Astrocyte (in vitro differentiated cells and primary cell): ENCODE measurements at regions not wholly inside any gene's neighbourhood (a gene's known extent, or its start where the extent isn't known, plus 50 kb on each side); places are given as distances from the start of the nearest gene placed in this dataset.
"Not testable (repeated sequence)": the region's sequence is repeated elsewhere in the genome, so short reads cannot be mapped to it uniquely, and the experiment has no call there.

ENCODE experiments used
- DNase-seq: peaks from one replicate; pipeline ENCODE4 v3.0.0-alpha.2; 2010; ENCODE audit warnings: low read depth
- FAIRE-seq: peaks from 2 replicates; lab custom pipeline; 2011; peaks lifted over from hg19 to GRCh38; lab: Jason Lieb, UNC
- H2AFZ ChIP-seq: 2 replicates; pipeline ENCODE4 v1.6.0; 2012; ENCODE audit warnings: low read depth, low read length, inconsistent platforms
- H3K27ac ChIP-seq: 2 replicates; pipeline ENCODE4 v1.5.1; 2011; ENCODE audit warnings: low read depth, low read length, inconsistent platforms
- H3K27me3 ChIP-seq: 2 replicates; pipeline ENCODE4 v1.6.0; 2011; ENCODE audit warnings: low read length, inconsistent platforms; ENCODE audit not compliant: insufficient read depth
- H3K36me3 ChIP-seq: 2 replicates; pipeline ENCODE4 v1.5.1; 2011; ENCODE audit warnings: low read length, inconsistent platforms; ENCODE audit not compliant: insufficient read depth
- H3K4me1 ChIP-seq: 2 replicates; pipeline ENCODE4 v1.5.1; 2011; ENCODE audit warnings: low read length, inconsistent platforms; ENCODE audit not compliant: insufficient read depth
- H3K4me2 ChIP-seq: 2 replicates; pipeline ENCODE4 v1.6.0; 2012; ENCODE audit warnings: low read length, inconsistent platforms
- H3K4me3 ChIP-seq: 2 replicates; pipeline ENCODE4 v1.5.1; 2011; ENCODE audit warnings: low read depth, mild to moderate bottlenecking, low read length, inconsistent platforms; ENCODE audit not compliant: insufficient read depth
- H3K79me2 ChIP-seq: 2 replicates; pipeline ENCODE4 v1.6.0; 2012; ENCODE audit warnings: mild to moderate bottlenecking, low read length, inconsistent platforms; ENCODE audit not compliant: insufficient read depth
- H3K9ac ChIP-seq: 2 replicates; pipeline ENCODE4 v1.6.0; 2012; ENCODE audit warnings: mild to moderate bottlenecking, low read length, inconsistent platforms
- H3K9me3 ChIP-seq: 2 replicates; pipeline ENCODE4 v1.5.1; 2012; ENCODE audit warnings: low read depth, mild to moderate bottlenecking, low read length, inconsistent platforms; ENCODE audit not compliant: insufficient read depth
- H4K20me1 ChIP-seq: 2 replicates; pipeline ENCODE4 v1.6.0; 2012; ENCODE audit warnings: low read length, inconsistent platforms; ENCODE audit not compliant: insufficient read depth
- H3K27ac Mint-ChIP-seq: one replicate; pipeline ENCODE4 v1.8.0; 2021; ENCODE audit warnings: mild to moderate bottlenecking, mixed read lengths; ENCODE audit not compliant: unreplicated experiment
- H3K27me3 Mint-ChIP-seq: one replicate; pipeline ENCODE4 v1.8.0; 2021; ENCODE audit warnings: low read depth, mixed read lengths; ENCODE audit not compliant: unreplicated experiment
- H3K36me3 Mint-ChIP-seq: one replicate; pipeline ENCODE4 v1.8.0; 2021; ENCODE audit warnings: low read depth, mixed read lengths; ENCODE audit not compliant: unreplicated experiment
- H3K4me1 Mint-ChIP-seq: one replicate; pipeline ENCODE4 v1.8.0; 2021; ENCODE audit warnings: low read depth, mixed read lengths; ENCODE audit not compliant: unreplicated experiment
- H3K4me3 Mint-ChIP-seq: one replicate; pipeline ENCODE4 v1.8.0; 2021; ENCODE audit warnings: mild to moderate bottlenecking, moderate library complexity, mixed read lengths; ENCODE audit not compliant: unreplicated experiment
- H3K9me3 Mint-ChIP-seq: one replicate; pipeline ENCODE4 v1.8.0; 2021; ENCODE audit warnings: mild to moderate bottlenecking, mixed read lengths; ENCODE audit not compliant: unreplicated experiment
- EZH2 ChIP-seq: IDR thresholded peaks from 2 replicates; pipeline ENCODE4 v1.6.1; 2012; ENCODE audit warnings: mild to moderate bottlenecking, low read length, inconsistent platforms; ENCODE audit not compliant: insufficient read depth
- TF ChIP-seq, protein P1 (sequence below): IDR thresholded peaks from 2 replicates; pipeline ENCODE4 v1.5.1; 2011; ENCODE audit warnings: low read depth, mild to moderate bottlenecking, inconsistent platforms, low read length, moderate library complexity; ENCODE audit not compliant: insufficient read depth

DNA sequence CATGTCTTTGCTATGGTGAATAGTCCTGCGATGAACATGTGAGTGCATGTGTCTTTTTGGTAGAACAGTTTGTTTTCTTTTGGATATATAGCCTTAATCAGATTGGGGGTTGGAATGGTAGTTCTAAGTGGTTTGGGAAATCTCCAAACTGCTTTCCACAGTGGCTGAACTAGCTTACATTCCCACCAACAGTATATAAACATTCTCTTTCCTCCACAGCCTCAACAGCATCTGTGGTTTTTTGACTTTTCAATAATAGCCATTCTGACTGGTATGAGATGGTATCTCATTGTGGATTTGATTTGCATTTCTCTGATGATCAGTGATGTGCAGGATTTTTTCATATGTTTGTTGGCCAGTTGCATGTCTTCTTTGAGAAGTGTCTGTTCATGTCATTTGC, 112.2 kb upstream of the SESTD1 start:
- TF ChIP-seq, protein P1, sequence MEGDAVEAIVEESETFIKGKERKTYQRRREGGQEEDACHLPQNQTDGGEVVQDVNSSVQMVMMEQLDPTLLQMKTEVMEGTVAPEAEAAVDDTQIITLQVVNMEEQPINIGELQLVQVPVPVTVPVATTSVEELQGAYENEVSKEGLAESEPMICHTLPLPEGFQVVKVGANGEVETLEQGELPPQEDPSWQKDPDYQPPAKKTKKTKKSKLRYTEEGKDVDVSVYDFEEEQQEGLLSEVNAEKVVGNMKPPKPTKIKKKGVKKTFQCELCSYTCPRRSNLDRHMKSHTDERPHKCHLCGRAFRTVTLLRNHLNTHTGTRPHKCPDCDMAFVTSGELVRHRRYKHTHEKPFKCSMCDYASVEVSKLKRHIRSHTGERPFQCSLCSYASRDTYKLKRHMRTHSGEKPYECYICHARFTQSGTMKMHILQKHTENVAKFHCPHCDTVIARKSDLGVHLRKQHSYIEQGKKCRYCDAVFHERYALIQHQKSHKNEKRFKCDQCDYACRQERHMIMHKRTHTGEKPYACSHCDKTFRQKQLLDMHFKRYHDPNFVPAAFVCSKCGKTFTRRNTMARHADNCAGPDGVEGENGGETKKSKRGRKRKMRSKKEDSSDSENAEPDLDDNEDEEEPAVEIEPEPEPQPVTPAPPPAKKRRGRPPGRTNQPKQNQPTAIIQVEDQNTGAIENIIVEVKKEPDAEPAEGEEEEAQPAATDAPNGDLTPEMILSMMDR = no peak
- TF ChIP-seq EZH2 = no peak
- H3K4me3 Mint-ChIP-seq = no peak overlapping the region
- no peaks in the 10 kb centered on the region for H3K9me3 Mint-ChIP-seq
- H3K27ac Mint-ChIP-seq = no peak overlapping the region
- DNase-seq = peak; percentile 75
- H3K9ac ChIP-seq = no peak overlapping the region
- no peaks in the 10 kb centered on the region for H3K27me3 Mint-ChIP-seq
- H3K36me3 ChIP-seq = no peaks in the 10 kb centered on the region
- no peaks in the 10 kb centered on the region for H3K36me3 Mint-ChIP-seq
- no peak overlapping the region for H3K4me2 ChIP-seq
- no peaks in the 10 kb centered on the region for H3K4me1 Mint-ChIP-seq
- no peak overlapping the region for H2AFZ ChIP-seq
- no peak for FAIRE-seq
- H3K27ac ChIP-seq = no peak overlapping the region
- H3K4me3 ChIP-seq = no peak overlapping the region
- H3K9me3 ChIP-seq = no peaks in the 10 kb centered on the region
- no peaks in the 10 kb centered on the region for H3K27me3 ChIP-seq
- no peaks in the 10 kb centered on the region for H3K4me1 ChIP-seq
- no peaks in the 10 kb centered on the region for H3K79me2 ChIP-seq
- no peaks in the 10 kb centered on the region for H4K20me1 ChIP-seq

DNA sequence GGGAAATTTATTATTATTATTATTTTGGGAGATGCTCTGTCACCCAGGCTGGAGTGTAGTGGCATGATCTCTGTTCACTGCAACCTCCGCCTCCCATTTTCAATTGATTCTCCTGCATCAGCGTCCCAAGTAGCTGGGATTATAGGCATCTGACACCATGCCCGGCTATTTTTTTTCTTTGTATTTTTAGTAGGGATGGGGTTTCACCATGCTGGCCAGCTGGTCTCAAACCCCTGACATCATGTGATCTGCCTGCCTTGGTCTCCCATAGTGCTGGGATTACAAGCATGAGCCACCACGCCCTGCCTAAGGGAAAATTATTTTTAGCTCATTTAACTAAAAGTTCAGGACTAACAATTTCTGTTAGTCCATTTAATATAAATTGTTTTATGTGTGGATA, 109.2 kb upstream of the SESTD1 start:
- H3K27ac ChIP-seq = no peak overlapping the region
- no peaks in the 10 kb centered on the region for H3K9me3 Mint-ChIP-seq
- H3K4me3 ChIP-seq = no peak overlapping the region
- no peaks in the 10 kb centered on the region for H3K36me3 Mint-ChIP-seq
- H3K4me3 Mint-ChIP-seq = no peak overlapping the region
- H3K27me3 Mint-ChIP-seq = no peaks in the 10 kb centered on the region
- no peaks in the 10 kb centered on the region for H3K4me1 ChIP-seq
- FAIRE-seq (no peak), DNase-seq (no peak)
- no peaks in the 10 kb centered on the region for H3K27me3 ChIP-seq
- H3K4me2 ChIP-seq = no peak overlapping the region
- H3K9me3 ChIP-seq = no peaks in the 10 kb centered on the region
- no peak overlapping the region for H2AFZ ChIP-seq
- H3K79me2 ChIP-seq = no peaks in the 10 kb centered on the region
- H3K9ac ChIP-seq = no peak overlapping the region
- no peaks in the 10 kb centered on the region for H3K36me3 ChIP-seq
- no peaks in the 10 kb centered on the region for H3K4me1 Mint-ChIP-seq
- H4K20me1 ChIP-seq = no peaks in the 10 kb centered on the region
- H3K27ac Mint-ChIP-seq = no peak overlapping the region
- TF ChIP-seq EZH2 = no peak
- TF ChIP-seq, protein P1 = no peak

DNA sequence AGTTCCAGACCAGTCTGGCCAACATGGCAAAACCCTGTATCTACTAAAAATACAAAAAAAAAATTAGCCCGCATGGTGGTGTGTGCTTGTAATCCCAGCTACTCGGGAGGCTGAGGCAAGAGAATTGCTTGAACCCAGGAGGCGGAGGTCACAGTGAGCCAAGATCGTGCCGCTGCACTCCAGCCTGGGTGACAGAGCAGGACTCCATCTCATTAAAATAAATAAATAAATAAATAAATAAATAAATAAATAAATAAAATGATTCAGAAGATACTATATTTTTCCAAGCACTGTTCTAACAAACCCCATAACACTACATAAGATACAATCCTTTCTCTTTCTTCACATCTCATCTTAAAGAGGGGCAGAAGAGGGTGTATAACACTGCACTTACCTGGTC, 100.9 kb upstream of the SESTD1 start:
- not testable (repeated sequence) for H3K9me3 Mint-ChIP-seq, H3K79me2 ChIP-seq, H4K20me1 ChIP-seq, H3K9me3 ChIP-seq, H3K4me1 ChIP-seq, H3K27me3 ChIP-seq, H3K27ac ChIP-seq, H3K36me3 Mint-ChIP-seq, H3K4me1 Mint-ChIP-seq, H3K36me3 ChIP-seq, H3K4me3 ChIP-seq, FAIRE-seq, H3K4me3 Mint-ChIP-seq, H3K27ac Mint-ChIP-seq, H3K4me2 ChIP-seq, DNase-seq, H3K9ac ChIP-seq, H2AFZ ChIP-seq, H3K27me3 Mint-ChIP-seq
